Lung (tissue), 11 donors: ENCODE measurements at regions not wholly inside any gene's neighbourhood (a gene's known extent, or its start where the extent isn't known, plus 50 kb on each side); places are given as distances from the start of the nearest gene placed in this dataset.

ENCODE experiments used
- ATAC-seq: fragments of 200-7000 bp; cut with Tn5 transposase; one replicate; pipeline ENCODE4 v1.9.1; 2020; ENCODE audit warnings: moderate number of reproducible peaks; ENCODE audit not compliant: insufficient read depth, low FRiP score
- DNase-seq, 3 donors: peaks; one replicate each; pipeline ENCODE4 v3.0.0-alpha.2; 2013 to 2017
- H3K27ac ChIP-seq, 2 donors: one replicate each; pipeline ENCODE4 v1.5.1; 2013; ENCODE audit warnings: mild to moderate bottlenecking in 2 of 2, moderate library complexity in 2 of 2, control low read depth in 1 of 2, inconsistent platforms in 1 of 2, low read depth in 1 of 2, low read length in 1 of 2
- H3K27me3 ChIP-seq, 3 donors: one replicate each; pipeline ENCODE4 v1.5.1; 2013; ENCODE audit warnings: low read length in 2 of 3; ENCODE audit not compliant: control insufficient read depth in 3 of 3, insufficient read depth in 3 of 3
- H3K36me3 ChIP-seq, 4 donors: one replicate each; pipeline ENCODE4 v1.5.1; 2013; ENCODE audit warnings: low read length in 4 of 4, mild to moderate bottlenecking in 1 of 4, moderate library complexity in 1 of 4; ENCODE audit not compliant: control insufficient read depth in 4 of 4, insufficient read depth in 4 of 4
- H3K4me1 ChIP-seq, 5 donors: one replicate each; pipeline ENCODE4 v1.5.1; 2013; ENCODE audit warnings: low read length in 5 of 5, mild to moderate bottlenecking in 2 of 5, moderate library complexity in 1 of 5; ENCODE audit not compliant: control insufficient read depth in 5 of 5, insufficient read depth in 5 of 5
- H3K4me3 ChIP-seq: one replicate; pipeline ENCODE4 v1.5.1; 2013; ENCODE audit warnings: mild to moderate bottlenecking, control low read depth, moderate library complexity
- H3K9ac ChIP-seq, 2 donors: one replicate each; pipeline ENCODE4 v1.5.1; 2013; ENCODE audit warnings: low read length in 2 of 2, control low read depth in 1 of 2; ENCODE audit not compliant: insufficient read depth in 1 of 2
- H3K9me3 ChIP-seq, 4 donors: one replicate each; pipeline ENCODE4 v1.5.1; 2013; ENCODE audit warnings: low read length in 3 of 4, mild to moderate bottlenecking in 1 of 4, moderate library complexity in 1 of 4; ENCODE audit not compliant: control insufficient read depth in 4 of 4, insufficient read depth in 3 of 4
- CTCF ChIP-seq: IDR thresholded peaks from 2 replicates; pipeline ENCODE4 v1.5.1; 2012; ENCODE audit warnings: mild to moderate bottlenecking; ENCODE audit errors: control extremely low read depth, extremely low read depth
- WGBS, 2 donors: extraction: QIAGEN DNeasy Blood & Tissue Kit; methylation state at CpG; one replicate each; pipeline ENCODE4 v1.1.7; 2013; 5-methylcytosine and 5-hydroxymethylcytosine counted together
- donor health status: control.
- donor health status: control.
- donor health status: Bipolar disorder and iron deficiency.
- donor health status: healthy.
- donor health status: DM: yes; HTN: yes; CAD: no.

DNA sequence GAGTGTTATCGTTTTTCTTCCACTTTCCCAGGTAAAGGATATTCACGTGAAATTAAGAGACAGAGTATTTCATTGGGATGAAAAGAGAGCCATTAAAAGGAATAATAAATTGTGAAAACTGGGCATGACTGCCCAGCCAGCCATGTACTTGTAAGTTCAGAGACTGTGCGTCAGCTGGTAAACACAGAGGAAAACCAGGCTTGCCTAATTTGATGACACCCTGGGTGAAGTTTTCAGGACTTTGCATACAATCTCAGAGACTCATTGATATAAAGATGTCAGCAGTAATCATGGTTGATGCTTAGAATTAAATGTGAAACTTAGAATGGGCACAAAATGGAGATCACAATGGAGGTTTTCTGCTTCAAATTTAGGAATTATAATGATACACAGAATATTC is 153.5 kb upstream of the ZEB2 start:
- ATAC-seq = no peak
- no peak for TF ChIP-seq CTCF
- no peaks in the 10 kb centered on the region for H3K4me1 ChIP-seq
- H3K9me3 ChIP-seq = peaks cover 0 to 2% (median 0%) of the 10 kb centered on the region in 4 donors
- DNase-seq = no peak
- no peak overlapping the region for H3K4me3 ChIP-seq
- no peaks in the 10 kb centered on the region for H3K27me3 ChIP-seq
- no peaks in the 10 kb centered on the region for H3K36me3 ChIP-seq
- no peak overlapping the region for H3K9ac ChIP-seq
- H3K27ac ChIP-seq = no peak overlapping the region
- WGBS, 2 donors = 60 to 62% methylated on average over 3 of the region's 3 CpGs

- ATAC-seq = peak; percentile 41
- Histone ChIP-seq H3K9ac (no peak overlapping the region), H3K27ac (peak overlapping the region in 1 of 2 donors; percentile 69)
Measured at GRCh38 chr2:144671695-144672455, 152.0 kb upstream of the ZEB2 start.

DNA sequence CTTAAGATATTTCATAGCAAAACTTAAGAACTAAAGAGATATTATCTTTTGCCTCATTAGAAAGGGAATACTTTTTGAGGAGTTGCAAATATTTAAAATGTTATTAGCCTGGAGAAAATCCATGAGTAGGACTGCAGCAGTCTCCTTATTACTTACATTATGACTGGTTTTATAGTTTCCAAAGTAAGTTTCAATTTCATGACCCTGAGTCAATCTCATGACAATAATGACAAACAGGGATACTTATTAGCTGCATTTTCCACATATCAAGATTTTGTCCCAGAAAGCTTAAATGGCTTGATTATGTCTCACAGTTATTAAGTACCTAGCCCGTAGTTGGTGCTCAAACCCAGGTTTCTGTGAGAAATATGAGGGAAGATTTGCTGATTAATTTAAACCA is 150.8 kb upstream of the ZEB2 start:
- Histone ChIP-seq H3K4me1 (no peaks in the 10 kb centered on the region), H3K36me3 (no peaks in the 10 kb centered on the region), H3K9me3 (peaks cover 0 to 2% (median 0%) of the 10 kb centered on the region in 4 donors), H3K27ac (no peak overlapping the region), H3K27me3 (no peaks in the 10 kb centered on the region), H3K4me3 (no peak overlapping the region), H3K9ac (no peak overlapping the region)
- ATAC-seq (no peak), DNase-seq (no peak)
- TF ChIP-seq CTCF = no peak
- 93 to 100% methylated on average over 1 of the region's 1 CpG for WGBS, 2 donors

More at GRCh38 chr2:144671695-144672455, 152.0 kb upstream of the ZEB2 start:
- Histone ChIP-seq H3K27me3 (no peaks in the 10 kb centered on the region), H3K4me1 (no peaks in the 10 kb centered on the region), H3K36me3 (no peaks in the 10 kb centered on the region), H3K4me3 (no peak overlapping the region), H3K9me3 (peaks cover 0 to 2% (median 0%) of the 10 kb centered on the region in 4 donors)
- TF ChIP-seq CTCF = no peak
- DNase-seq = no peak
- WGBS, 2 donors = 68 to 82% methylated on average over 4 of the region's 4 CpGs
